Liver (tissue), 8 donors: ENCODE measurements at regions not wholly inside any gene's neighbourhood (a gene's known extent, or its start where the extent isn't known, plus 50 kb on each side); places are given as distances from the start of the nearest gene placed in this dataset.

Source experiments
- DNase-seq: peaks from one replicate; pipeline ENCODE4 v3.0.0-alpha.2; 2017; ENCODE audit warnings: low spot score
- H3K27ac ChIP-seq, 2 donors: one replicate each; pipeline ENCODE4 v1.7.0; 2013; ENCODE audit warnings: inconsistent platforms in 2 of 2, low read length in 2 of 2, control low read depth in 1 of 2, low read depth in 1 of 2, mild to moderate bottlenecking in 1 of 2
- H3K27me3 ChIP-seq, 4 donors: one replicate each; pipeline versions ENCODE4 v1.6.1 to v1.7.0; 2013; ENCODE audit warnings: low read length in 3 of 4, inconsistent platforms in 1 of 4, mild to moderate bottlenecking in 1 of 4, moderate library complexity in 1 of 4; ENCODE audit not compliant: control insufficient read depth in 4 of 4, insufficient read depth in 4 of 4
- H3K36me3 ChIP-seq, 4 donors: one replicate each; pipeline versions ENCODE4 v1.6.1 to v1.7.0; 2013; ENCODE audit warnings: low read length in 3 of 4, mild to moderate bottlenecking in 3 of 4, low read depth in 1 of 4, moderate library complexity in 1 of 4; ENCODE audit not compliant: control insufficient read depth in 4 of 4, insufficient read depth in 3 of 4
- H3K4me1 ChIP-seq, 4 donors: one replicate each; pipeline versions ENCODE4 v1.6.1 to v1.7.0; 2013; ENCODE audit warnings: low read length in 3 of 4, mild to moderate bottlenecking in 3 of 4, moderate library complexity in 1 of 4; ENCODE audit not compliant: control insufficient read depth in 4 of 4, insufficient read depth in 4 of 4
- H3K4me3 ChIP-seq, 3 donors: one replicate each; pipeline versions ENCODE4 v1.6.1 to v1.7.0; 2013; ENCODE audit warnings: low read length in 3 of 3, control low read depth in 1 of 3, low read depth in 1 of 3, mild to moderate bottlenecking in 1 of 3
- H3K9ac ChIP-seq, 2 donors: one replicate each; pipeline ENCODE4 v1.7.0; 2013; ENCODE audit warnings: low read length in 2 of 2, mild to moderate bottlenecking in 2 of 2, moderate library complexity in 2 of 2, control low read depth in 1 of 2, low read depth in 1 of 2
- H3K9me3 ChIP-seq, 4 donors: one replicate each; pipeline versions ENCODE4 v1.6.1 to v1.7.0; 2013; ENCODE audit warnings: low read length in 3 of 4; ENCODE audit not compliant: control insufficient read depth in 4 of 4
- ATF3 ChIP-seq: IDR thresholded peaks from 2 replicates; pipeline ENCODE4 v1.6.1; 2016; ENCODE audit warnings: antibody characterized with exemption
- CTCF ChIP-seq: fragments of 150-350 bp; IDR thresholded peaks from 2 replicates; pipeline ENCODE4 v1.5.1; 2017; ENCODE audit warnings: improper control_type of control experiment, low read depth, low read length; ENCODE audit not compliant: missing input control
- EGR1 ChIP-seq, 2 donors: IDR thresholded peaks; 2 replicates each; pipeline ENCODE4 v1.6.1; 2016 to 2018; ENCODE audit warnings: antibody characterized with exemption in 2 of 2, low read depth in 2 of 2
- FOXA1 ChIP-seq: IDR thresholded peaks from 2 replicates; pipeline ENCODE4 v1.6.1; 2016; ENCODE audit warnings: antibody characterized with exemption
- FOXA2 ChIP-seq: IDR thresholded peaks from 2 replicates; pipeline ENCODE4 v1.6.1; 2016; ENCODE audit warnings: antibody characterized with exemption
- GABPA ChIP-seq, 2 donors: IDR thresholded peaks in 1 of 2; conservative IDR thresholded peaks in 1 of 2; 2 replicates each; pipeline ENCODE4 v1.6.1; 2016; ENCODE audit warnings: antibody characterized with exemption in 2 of 2, mild to moderate bottlenecking in 1 of 2, moderate library complexity in 1 of 2
- HNF4A ChIP-seq, 2 donors: conservative IDR thresholded peaks; 2 replicates each; pipeline ENCODE4 v1.6.1; 2016; ENCODE audit warnings: antibody characterized with exemption in 2 of 2, mild to moderate bottlenecking in 2 of 2
- HNF4G ChIP-seq: IDR thresholded peaks from 2 replicates; pipeline ENCODE4 v1.6.1; 2016; ENCODE audit warnings: antibody characterized with exemption
- JUND ChIP-seq, 2 donors: IDR thresholded peaks; 2 replicates each; pipeline ENCODE4 v1.6.1; 2016; ENCODE audit warnings: antibody characterized with exemption in 2 of 2
- MAX ChIP-seq: IDR thresholded peaks from 2 replicates; pipeline ENCODE4 v1.6.1; 2016; ENCODE audit warnings: antibody characterized with exemption
- NR2F2 ChIP-seq: IDR thresholded peaks from 2 replicates; pipeline ENCODE4 v1.6.1; 2016; ENCODE audit warnings: antibody characterized with exemption
- RAD21 ChIP-seq, 2 donors: IDR thresholded peaks; 2 replicates each; pipeline ENCODE4 v1.6.1; 2016; ENCODE audit warnings: antibody characterized with exemption in 2 of 2, mild to moderate bottlenecking in 2 of 2
- REST ChIP-seq: IDR thresholded peaks from 2 replicates; pipeline ENCODE4 v1.6.1; 2016; ENCODE audit warnings: antibody characterized with exemption, mild to moderate bottlenecking
- RXRA ChIP-seq, 2 donors: IDR thresholded peaks; 2 replicates each; pipeline ENCODE4 v1.6.1; 2017 to 2018; ENCODE audit warnings: antibody characterized with exemption in 2 of 2, mild to moderate bottlenecking in 1 of 2
- SP1 ChIP-seq: IDR thresholded peaks from 2 replicates; pipeline ENCODE4 v1.6.1; 2018; ENCODE audit warnings: antibody characterized with exemption, mild to moderate bottlenecking
- TAF1 ChIP-seq: conservative IDR thresholded peaks from 2 replicates; pipeline ENCODE4 v1.6.1; 2016; ENCODE audit warnings: antibody characterized with exemption, mild to moderate bottlenecking
- YY1 ChIP-seq: IDR thresholded peaks from 2 replicates; pipeline ENCODE4 v1.6.1; 2016; ENCODE audit warnings: antibody characterized with exemption, mild to moderate bottlenecking
- ZBTB33 ChIP-seq: IDR thresholded peaks from 2 replicates; pipeline ENCODE4 v1.6.1; 2016; ENCODE audit warnings: antibody characterized with exemption
- WGBS: extraction: QIAGEN DNeasy Blood & Tissue Kit; methylation state at CpG from one replicate; pipeline ENCODE4 v1.1.7; 2013; 5-methylcytosine and 5-hydroxymethylcytosine counted together
- donor health status: healthy.
- donor health status: healthy.
- donor health status: healthy.
- donor health status: healthy.
- donor health status: healthy.

- H3K4me3 ChIP-seq: no peak overlapping the region
- no peaks in the 10 kb centered on the region for H3K36me3 ChIP-seq
- 75% methylated on average over 2 of the region's 2 CpGs for WGBS
- TF ChIP-seq TAF1 (no peak), YY1 (no peak), NR2F2 (no peak), EGR1 (IDR thresholded peaks at IDR 0.05; ENCODE audit: low read depth in 2 of 2) (no peak), JUND (IDR thresholded peaks at IDR 0.05) (no peak), CTCF (no peak), SP1 (no peak), ATF3 (no peak), FOXA2 (no peak), MAX (no peak), REST (no peak), FOXA1 (no peak), HNF4A (conservative IDR thresholded peaks at IDR 0.05) (no peak), HNF4G (no peak), ZBTB33 (no peak), RAD21 (IDR thresholded peaks at IDR 0.05) (no peak), RXRA (IDR thresholded peaks at IDR 0.05) (no peak), GABPA (IDR thresholded peaks at IDR 0.05 in 1 of 2, conservative IDR thresholded peaks at IDR 0.05 in 1 of 2) (no peak)
- no peak for DNase-seq
- H3K9ac ChIP-seq: no peak overlapping the region
- no peaks in the 10 kb centered on the region for H3K27me3 ChIP-seq
- no peaks in the 10 kb centered on the region for H3K4me1 ChIP-seq
- H3K9me3 ChIP-seq: no peaks in the 10 kb centered on the region
- no peak overlapping the region for H3K27ac ChIP-seq
Observed at GRCh38 chr9:10875752-10876151, 262.9 kb upstream of the PTPRD start.
